ENCODE measurements at regions not wholly inside any gene's neighbourhood (a gene's known extent, or its start where the extent isn't known, plus 50 kb on each side); places are given as distances from the start of the nearest gene placed in this dataset.

DNA sequence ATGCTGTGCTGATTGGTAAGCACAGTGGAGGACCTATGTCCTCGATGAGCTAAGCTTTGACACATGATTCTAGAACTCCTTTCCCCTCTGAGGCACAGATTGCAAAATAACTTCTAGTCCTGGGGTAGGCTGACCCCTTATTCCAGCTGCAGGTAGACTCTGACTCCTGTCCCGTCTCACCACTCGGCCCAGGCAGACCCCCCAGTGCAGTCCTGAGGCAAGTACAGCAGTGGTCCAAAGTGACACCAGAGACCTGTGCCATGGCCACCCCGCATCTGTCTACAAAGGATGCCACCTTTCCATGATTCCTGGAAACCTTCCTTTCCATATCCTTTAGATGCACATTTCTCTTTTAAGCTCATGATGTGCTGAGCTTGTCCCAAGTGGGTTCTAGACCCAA lies 482.5 kb downstream of the ZNF536 start:
- TF ChIP-seq, protein P1, sequence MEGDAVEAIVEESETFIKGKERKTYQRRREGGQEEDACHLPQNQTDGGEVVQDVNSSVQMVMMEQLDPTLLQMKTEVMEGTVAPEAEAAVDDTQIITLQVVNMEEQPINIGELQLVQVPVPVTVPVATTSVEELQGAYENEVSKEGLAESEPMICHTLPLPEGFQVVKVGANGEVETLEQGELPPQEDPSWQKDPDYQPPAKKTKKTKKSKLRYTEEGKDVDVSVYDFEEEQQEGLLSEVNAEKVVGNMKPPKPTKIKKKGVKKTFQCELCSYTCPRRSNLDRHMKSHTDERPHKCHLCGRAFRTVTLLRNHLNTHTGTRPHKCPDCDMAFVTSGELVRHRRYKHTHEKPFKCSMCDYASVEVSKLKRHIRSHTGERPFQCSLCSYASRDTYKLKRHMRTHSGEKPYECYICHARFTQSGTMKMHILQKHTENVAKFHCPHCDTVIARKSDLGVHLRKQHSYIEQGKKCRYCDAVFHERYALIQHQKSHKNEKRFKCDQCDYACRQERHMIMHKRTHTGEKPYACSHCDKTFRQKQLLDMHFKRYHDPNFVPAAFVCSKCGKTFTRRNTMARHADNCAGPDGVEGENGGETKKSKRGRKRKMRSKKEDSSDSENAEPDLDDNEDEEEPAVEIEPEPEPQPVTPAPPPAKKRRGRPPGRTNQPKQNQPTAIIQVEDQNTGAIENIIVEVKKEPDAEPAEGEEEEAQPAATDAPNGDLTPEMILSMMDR (IDR thresholded peaks at IDR 0.05; ENCODE audit: low read depth, low read length), result no peak
- peaks cover 7% of the 10 kb centered on the region for H3K27me3 ChIP-seq
- DNase-seq (ENCODE audit: low read depth in 1 of 2, low spot score in 1 of 2), result no peak
- H3K4me3 ChIP-seq, result no peak overlapping the region
- H3K9me3 ChIP-seq (ENCODE audit: low read depth), result no peaks in the 10 kb centered on the region
- H3K27ac ChIP-seq, result no peak overlapping the region
- no peaks in the 10 kb centered on the region for H3K4me1 ChIP-seq (ENCODE audit: low read depth)
- no peaks in the 10 kb centered on the region for H3K36me3 ChIP-seq

DNA sequence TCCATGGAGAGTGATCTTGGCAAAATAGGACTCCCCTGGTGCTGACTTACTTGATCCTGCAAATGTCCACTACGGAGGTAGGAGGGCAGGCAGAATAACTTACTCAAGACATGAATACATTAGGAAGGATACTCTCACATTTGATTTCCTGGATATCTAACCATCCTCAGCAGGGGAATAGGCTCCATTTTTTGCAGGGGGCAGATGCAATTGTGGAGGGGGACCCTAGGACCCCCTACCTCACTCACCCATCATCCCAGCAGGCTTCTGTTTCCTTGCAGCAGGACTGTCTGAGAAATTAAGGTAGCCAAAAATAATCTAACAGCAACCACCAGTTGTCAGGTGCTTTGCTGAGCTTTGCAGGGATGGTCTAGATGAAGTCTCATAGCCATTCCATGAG lies 482.0 kb downstream of the ZNF536 start:
- no peaks in the 10 kb centered on the region for H3K9me3 ChIP-seq (ENCODE audit: low read depth)
- no peak overlapping the region for H3K4me3 ChIP-seq
- H3K27me3 ChIP-seq, result peaks cover 7% of the 10 kb centered on the region
- TF ChIP-seq, protein P1 (IDR thresholded peaks at IDR 0.05; ENCODE audit: low read depth, low read length), result no peak
- DNase-seq (ENCODE audit: low read depth in 1 of 2, low spot score in 1 of 2), result no peak
- no peak overlapping the region for H3K27ac ChIP-seq
- no peaks in the 10 kb centered on the region for H3K36me3 ChIP-seq
- H3K4me1 ChIP-seq (ENCODE audit: low read depth), result no peaks in the 10 kb centered on the region

DNA sequence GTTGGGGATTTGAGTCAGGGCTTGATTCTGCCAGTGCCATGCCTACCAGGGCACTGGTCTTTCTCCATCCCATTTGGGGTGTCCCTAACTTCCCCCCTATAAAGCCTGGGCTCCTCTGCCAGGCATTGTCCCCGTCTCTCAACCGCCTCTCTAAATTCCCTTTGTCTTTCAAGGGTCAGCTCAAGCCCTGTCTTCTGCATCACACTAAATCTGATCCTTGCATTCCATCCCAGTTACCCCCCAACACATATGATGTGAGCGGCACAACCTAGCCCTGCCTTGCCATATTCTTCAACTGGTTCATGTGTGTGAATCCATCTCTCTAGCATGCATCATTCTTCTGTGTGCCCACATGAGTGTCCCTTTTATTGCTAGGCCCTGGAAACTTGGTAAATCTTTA lies 480.9 kb downstream of the ZNF536 start:
- Histone ChIP-seq H3K9me3 (ENCODE audit: low read depth) (no peaks in the 10 kb centered on the region), H3K27ac (no peak overlapping the region), H3K36me3 (no peaks in the 10 kb centered on the region), H3K4me1 (ENCODE audit: low read depth) (no peaks in the 10 kb centered on the region), H3K27me3 (peaks cover 7% of the 10 kb centered on the region), H3K4me3 (no peak overlapping the region)
- TF ChIP-seq, protein P1 (IDR thresholded peaks at IDR 0.05; ENCODE audit: low read depth, low read length), result no peak
- no peak for DNase-seq (ENCODE audit: low read depth in 1 of 2, low spot score in 1 of 2)

DNA sequence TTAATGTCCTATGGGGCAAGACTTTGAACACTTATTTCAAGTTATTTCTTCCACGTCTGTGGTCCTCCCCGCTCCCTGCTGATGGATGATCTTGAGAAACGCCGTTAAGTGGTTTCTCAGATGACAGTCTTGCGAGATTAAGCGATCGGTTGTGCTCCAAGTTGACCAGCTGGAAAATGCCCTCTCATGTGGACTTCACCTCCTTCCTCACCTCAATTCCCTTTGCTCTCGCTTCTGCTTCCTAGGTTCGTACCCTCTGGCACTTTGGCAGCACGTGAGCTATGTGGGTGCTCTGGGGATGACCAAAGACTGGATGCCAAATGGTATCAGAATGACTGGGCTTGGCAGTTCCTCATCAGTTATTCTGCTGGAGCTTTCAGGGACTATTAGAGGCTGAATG lies 480.0 kb downstream of the ZNF536 start:
- Histone ChIP-seq H3K4me1 (ENCODE audit: low read depth) (no peaks in the 10 kb centered on the region), H3K4me3 (no peak overlapping the region), H3K9me3 (ENCODE audit: low read depth) (no peaks in the 10 kb centered on the region), H3K27me3 (peaks cover 7% of the 10 kb centered on the region), H3K27ac (no peak overlapping the region), H3K36me3 (no peaks in the 10 kb centered on the region)
- DNase-seq (ENCODE audit: low read depth in 1 of 2, low spot score in 1 of 2), result no peak
- TF ChIP-seq, protein P1 (IDR thresholded peaks at IDR 0.05; ENCODE audit: low read depth, low read length), result no peak

DNA sequence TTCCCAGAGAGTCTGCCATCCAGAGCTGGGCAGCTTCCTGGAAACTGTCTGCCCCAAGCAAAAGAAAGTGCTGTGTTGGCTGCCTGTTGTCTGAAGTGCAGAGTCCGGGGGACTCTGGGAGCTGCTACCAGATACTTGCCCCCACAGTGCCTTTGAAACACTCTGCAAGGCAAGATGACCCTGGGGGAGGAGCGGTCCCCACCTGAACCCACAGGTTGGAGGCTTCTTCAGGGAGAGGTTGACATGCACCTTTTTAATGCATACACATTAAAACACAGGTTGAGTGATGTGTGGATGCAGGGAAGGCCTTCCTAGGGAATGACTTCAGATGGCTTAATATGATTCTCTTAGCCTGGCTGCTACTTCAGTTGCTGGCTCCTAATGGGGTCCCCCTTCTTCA lies 479.5 kb downstream of the ZNF536 start:
- Histone ChIP-seq H3K9me3 (ENCODE audit: low read depth) (no peaks in the 10 kb centered on the region), H3K27ac (no peak overlapping the region), H3K36me3 (no peaks in the 10 kb centered on the region), H3K4me1 (ENCODE audit: low read depth) (no peaks in the 10 kb centered on the region), H3K4me3 (no peak overlapping the region), H3K27me3 (peaks cover 7% of the 10 kb centered on the region)
- DNase-seq (ENCODE audit: low read depth in 1 of 2, low spot score in 1 of 2), result no peak
- TF ChIP-seq, protein P1 (IDR thresholded peaks at IDR 0.05; ENCODE audit: low read depth, low read length), result no peak
